Gastrocnemius medialis (tissue), 4 donors: ENCODE measurements at regions not wholly inside any gene's neighbourhood (a gene's known extent, or its start where the extent isn't known, plus 50 kb on each side); places are given as distances from the start of the nearest gene placed in this dataset.

Source experiments
- POLR2A ChIP-seq, 2 donors: fragments of 450-650 bp; IDR thresholded peaks; one replicate each; pipeline ENCODE4 v1.6.1; 2017; ENCODE audit warnings: antibody characterized with exemption in 2 of 2, mild to moderate bottlenecking in 2 of 2, moderate library complexity in 2 of 2
- TF ChIP-seq, protein P1 (sequence below), 5 experiments: fragments of 450-650 bp in 3 of 5; fragments of 200-600 bp in 2 of 5; sonication (generic) in 2 of 5; IDR thresholded peaks in 4 of 5; conservative IDR thresholded peaks in 1 of 5; 1 replicate in 4 of 5; 2 replicates in 1 of 5; pipeline ENCODE4 v1.5.1; 2016 to 2019; ENCODE audit warnings: antibody characterized with exemption in 5 of 5, mild to moderate bottlenecking in 3 of 5, moderate library complexity in 3 of 5

DNA sequence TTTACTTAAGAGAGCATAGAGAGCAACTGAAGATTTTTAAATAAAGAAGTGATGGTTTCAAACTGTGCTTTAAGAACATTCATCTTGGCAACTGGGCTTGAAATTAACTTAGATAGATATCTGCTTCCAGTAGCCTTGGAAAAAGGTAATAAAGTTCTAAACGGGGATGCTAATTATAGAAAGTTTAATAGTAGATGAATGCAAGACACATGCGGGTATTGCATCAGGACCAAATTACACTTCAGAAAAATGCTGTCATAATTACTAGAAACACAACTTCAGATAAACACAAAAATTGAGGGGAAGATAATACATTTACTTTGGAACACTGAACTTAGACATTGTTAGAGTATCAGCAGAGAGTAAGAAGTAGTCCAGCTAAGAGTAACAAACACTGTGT lies 227.7 kb upstream of the SNX2 start:
- no peak for TF ChIP-seq POLR2A (IDR thresholded peaks at IDR 0.05)
- TF ChIP-seq, protein P1, sequence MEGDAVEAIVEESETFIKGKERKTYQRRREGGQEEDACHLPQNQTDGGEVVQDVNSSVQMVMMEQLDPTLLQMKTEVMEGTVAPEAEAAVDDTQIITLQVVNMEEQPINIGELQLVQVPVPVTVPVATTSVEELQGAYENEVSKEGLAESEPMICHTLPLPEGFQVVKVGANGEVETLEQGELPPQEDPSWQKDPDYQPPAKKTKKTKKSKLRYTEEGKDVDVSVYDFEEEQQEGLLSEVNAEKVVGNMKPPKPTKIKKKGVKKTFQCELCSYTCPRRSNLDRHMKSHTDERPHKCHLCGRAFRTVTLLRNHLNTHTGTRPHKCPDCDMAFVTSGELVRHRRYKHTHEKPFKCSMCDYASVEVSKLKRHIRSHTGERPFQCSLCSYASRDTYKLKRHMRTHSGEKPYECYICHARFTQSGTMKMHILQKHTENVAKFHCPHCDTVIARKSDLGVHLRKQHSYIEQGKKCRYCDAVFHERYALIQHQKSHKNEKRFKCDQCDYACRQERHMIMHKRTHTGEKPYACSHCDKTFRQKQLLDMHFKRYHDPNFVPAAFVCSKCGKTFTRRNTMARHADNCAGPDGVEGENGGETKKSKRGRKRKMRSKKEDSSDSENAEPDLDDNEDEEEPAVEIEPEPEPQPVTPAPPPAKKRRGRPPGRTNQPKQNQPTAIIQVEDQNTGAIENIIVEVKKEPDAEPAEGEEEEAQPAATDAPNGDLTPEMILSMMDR (IDR thresholded peaks at IDR 0.05 in 4 of 5, conservative IDR thresholded peaks at IDR 0.05 in 1 of 5): no peak
